ENCODE measurements at regions not wholly inside any gene's neighbourhood (a gene's known extent, or its start where the extent isn't known, plus 50 kb on each side); places are given as distances from the start of the nearest gene placed in this dataset.

DNA sequence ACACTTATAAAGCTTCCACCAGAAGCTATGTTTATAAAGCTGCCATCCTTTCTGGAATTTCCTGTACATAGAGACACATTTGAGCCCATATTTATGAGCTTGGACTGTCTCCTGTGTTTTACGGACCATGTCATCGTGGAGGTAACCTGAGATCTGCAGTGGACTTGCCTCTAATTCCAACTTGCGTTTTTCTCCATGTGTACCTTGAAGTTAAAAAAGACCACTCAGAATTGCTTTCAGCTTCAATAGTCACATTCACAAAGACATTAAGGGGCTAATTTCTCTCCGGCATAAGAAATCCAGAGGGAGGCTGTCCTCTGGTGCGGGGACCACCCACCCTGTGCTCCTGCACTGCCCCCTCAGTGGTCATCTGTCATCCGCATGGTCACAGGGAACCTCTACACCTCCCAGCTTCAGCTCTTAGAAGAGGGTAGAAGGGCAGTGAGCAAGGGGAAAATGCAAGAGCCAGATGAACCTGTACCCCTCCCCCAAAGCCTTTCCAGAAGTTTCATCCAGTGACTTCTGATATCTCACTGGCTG, 521.4 kb upstream of the CAMK1G start:
- H3K4me3 ChIP-seq (ENCODE audit: low read depth, low read length): no peak overlapping the region
- TF ChIP-seq, protein P1, sequence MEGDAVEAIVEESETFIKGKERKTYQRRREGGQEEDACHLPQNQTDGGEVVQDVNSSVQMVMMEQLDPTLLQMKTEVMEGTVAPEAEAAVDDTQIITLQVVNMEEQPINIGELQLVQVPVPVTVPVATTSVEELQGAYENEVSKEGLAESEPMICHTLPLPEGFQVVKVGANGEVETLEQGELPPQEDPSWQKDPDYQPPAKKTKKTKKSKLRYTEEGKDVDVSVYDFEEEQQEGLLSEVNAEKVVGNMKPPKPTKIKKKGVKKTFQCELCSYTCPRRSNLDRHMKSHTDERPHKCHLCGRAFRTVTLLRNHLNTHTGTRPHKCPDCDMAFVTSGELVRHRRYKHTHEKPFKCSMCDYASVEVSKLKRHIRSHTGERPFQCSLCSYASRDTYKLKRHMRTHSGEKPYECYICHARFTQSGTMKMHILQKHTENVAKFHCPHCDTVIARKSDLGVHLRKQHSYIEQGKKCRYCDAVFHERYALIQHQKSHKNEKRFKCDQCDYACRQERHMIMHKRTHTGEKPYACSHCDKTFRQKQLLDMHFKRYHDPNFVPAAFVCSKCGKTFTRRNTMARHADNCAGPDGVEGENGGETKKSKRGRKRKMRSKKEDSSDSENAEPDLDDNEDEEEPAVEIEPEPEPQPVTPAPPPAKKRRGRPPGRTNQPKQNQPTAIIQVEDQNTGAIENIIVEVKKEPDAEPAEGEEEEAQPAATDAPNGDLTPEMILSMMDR (conservative IDR thresholded peaks at IDR 0.05; ENCODE audit: low read depth, low read length): no peak
- no peak for DNase-seq (ENCODE audit: low read depth)

DNA sequence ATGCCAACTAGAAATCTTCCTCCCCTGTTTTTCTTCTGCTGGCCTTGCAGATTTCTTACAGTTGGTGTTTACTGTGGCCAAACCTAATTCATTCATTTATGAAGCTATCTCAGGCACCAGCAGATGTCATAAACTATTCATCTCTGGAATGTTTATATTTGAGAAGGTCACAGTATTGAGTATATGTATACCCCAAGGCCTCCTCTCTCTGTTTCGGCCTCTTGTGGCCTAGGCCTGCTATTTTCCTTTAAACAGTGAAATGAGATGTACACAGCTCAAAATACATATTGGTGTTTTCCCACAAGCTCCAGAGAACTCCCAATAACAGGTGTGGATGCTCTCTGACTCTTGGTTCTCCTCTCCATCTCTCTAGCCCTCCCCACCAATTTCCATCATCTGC, 520.7 kb upstream of the CAMK1G start:
- TF ChIP-seq, protein P1 (conservative IDR thresholded peaks at IDR 0.05; ENCODE audit: low read depth, low read length): no peak
- DNase-seq (ENCODE audit: low read depth): no peak

DNA sequence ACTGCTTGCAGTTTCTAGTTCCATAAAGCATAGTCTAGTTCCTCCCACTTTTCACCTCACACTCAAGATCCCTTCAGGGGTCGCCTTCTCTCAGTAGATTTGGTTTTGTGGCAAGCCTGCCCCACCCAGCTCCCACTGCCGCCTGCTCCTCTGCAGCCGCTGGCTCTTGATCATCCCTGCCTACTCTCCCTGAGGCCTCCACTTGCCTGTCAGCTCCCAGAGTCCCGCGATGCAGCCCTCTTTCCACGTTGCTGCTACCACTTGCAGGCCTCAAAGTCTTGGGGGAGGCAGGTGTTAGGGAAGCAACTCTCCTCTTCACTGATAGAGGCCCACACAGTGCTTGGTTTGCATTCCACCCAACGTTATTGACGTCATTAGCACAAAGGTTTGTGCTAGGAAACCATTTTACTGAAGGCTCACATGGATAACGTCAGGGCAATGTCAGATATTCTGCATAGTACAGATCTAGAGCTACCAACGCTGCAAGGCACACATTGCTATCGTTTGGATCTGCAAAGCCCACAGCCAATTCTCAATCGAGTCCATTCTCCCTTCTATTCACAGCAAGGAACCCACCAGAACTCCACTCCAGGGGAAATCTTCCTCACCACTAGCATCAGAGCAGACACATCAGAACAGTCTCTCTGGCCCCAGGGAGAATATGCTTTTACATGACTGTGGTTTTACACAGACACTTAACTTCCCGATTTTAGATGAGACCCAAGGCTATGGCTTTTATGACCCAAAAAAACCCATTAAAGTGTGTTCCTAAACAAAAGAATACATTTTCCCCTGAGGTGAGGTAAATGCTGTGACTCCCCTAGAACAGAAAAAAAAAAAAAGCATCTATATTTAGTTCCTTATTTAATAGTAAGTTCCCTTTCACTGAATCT, 519.5 kb upstream of the CAMK1G start:
- H3K4me3 ChIP-seq (ENCODE audit: low read depth, low read length): no peak overlapping the region
- no peak for DNase-seq (ENCODE audit: low read depth)
- TF ChIP-seq, protein P1 (conservative IDR thresholded peaks at IDR 0.05; ENCODE audit: low read depth, low read length): no peak

More for the DNA sequence above, 520.7 kb upstream of the CAMK1G start:
- no peak overlapping the region for H3K4me3 ChIP-seq (ENCODE audit: low read depth, low read length)

DNA sequence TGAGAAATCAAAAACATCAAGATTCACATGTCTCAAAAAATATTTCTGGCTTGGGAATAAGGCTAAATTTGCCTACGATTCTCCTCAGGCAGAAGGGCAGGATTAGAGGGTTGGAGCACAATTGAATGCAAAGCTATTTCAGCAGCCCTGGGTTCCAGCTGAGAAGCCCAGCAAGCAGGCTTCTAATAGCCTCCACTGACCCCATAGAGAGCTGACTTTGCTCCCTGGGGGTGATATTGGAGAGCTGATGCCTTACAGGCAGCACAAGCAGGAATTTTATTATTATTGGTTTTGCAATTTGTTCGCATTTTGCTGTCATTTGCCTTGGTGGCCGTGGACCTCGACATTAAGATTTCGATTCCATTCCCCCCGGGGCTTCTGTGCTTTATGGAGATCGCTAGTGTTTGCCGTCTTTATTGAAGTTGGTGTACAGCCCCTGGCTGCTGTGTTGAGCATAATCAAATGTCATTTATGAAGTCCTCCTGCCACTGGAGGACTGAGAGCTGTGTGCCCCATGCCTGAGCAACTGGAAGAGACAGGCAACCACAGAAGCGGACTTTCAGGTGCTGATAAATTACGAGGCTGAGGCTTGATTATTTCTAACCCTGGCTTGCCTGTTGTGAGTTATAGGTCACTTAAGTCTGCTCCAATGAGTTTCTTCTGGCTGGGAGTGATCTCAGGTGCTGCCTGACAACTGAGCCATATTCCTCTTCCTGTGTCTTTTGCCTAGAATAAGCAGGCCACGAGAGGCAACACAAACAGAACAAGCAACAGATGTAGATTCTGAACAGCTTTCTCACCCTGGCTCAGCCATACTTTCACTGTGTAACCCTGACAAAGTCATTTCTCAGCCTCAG, 518.4 kb upstream of the CAMK1G start:
- H3K4me3 ChIP-seq (ENCODE audit: low read depth, low read length): no peak overlapping the region
- no peak for DNase-seq (ENCODE audit: low read depth)
- TF ChIP-seq, protein P1 (conservative IDR thresholded peaks at IDR 0.05; ENCODE audit: low read depth, low read length): no peak

DNA sequence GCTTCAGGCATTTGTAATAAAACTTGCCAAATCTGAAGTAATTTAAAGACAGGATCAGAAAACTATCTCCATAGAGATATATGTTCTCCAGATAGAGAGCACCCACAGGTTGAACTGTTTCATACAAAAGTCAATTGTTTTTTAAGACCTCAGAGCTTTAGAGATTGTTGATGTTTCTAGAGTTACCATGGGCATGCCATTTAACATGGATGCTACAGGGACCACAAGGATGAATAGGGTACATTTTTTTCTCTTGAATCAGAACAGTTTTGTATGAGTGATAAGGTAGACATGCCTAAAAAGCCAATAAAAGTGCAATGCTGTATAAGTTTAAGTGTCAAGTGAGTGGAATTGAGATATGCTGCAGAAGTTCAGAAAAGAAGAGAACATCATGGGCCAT, 511.0 kb upstream of the CAMK1G start:
- TF ChIP-seq, protein P1 (conservative IDR thresholded peaks at IDR 0.05; ENCODE audit: low read depth, low read length): no peak
- H3K4me3 ChIP-seq (ENCODE audit: low read depth, low read length): no peak overlapping the region
- no peak for DNase-seq (ENCODE audit: low read depth)

DNA sequence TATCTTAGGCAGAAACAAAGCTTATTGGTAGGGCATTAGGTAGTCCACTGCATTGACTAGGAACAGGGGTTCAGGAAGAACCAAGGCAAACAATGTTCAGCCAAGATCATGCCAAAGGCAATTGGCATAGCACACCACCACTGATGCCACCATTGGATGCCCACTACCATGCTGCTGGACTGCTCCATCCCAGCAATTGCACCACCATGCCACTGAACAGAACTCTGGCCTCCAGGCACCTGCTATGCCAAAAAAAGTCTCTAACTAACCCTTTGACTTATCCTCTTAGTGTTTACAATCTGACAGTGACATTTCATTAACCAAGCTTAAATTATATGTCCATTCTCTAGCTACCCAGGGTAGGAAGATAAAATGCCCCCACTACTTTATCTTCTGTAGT, 509.6 kb upstream of the CAMK1G start:
- TF ChIP-seq, protein P1 (conservative IDR thresholded peaks at IDR 0.05; ENCODE audit: low read depth, low read length): no peak
- no peak overlapping the region for H3K4me3 ChIP-seq (ENCODE audit: low read depth, low read length)
- DNase-seq (ENCODE audit: low read depth): no peak
